ENCODE measurements at regions not wholly inside any gene's neighbourhood (a gene's known extent, or its start where the extent isn't known, plus 50 kb on each side); places are given as distances from the start of the nearest gene placed in this dataset.

- no peaks in the 10 kb centered on the region for H3K4me1 ChIP-seq (replicated peaks)
- no peaks in the 10 kb centered on the region for H3K9me3 ChIP-seq
- no peaks in the 10 kb centered on the region for H3K36me3 ChIP-seq
- no peak overlapping the region for H3K27ac ChIP-seq
- no peak overlapping the region for H3K4me3 ChIP-seq
- no peaks in the 10 kb centered on the region for H3K27me3 ChIP-seq (replicated peaks; ENCODE audit: insufficient read depth)
- intact Hi-C loops (cut with DNase I) = no loop called here
- 57% methylated on average over 5 of the region's 5 CpGs for WGBS
- DNase-seq (ENCODE audit: low spot score) = no peak
- TF ChIP-seq, protein P1, sequence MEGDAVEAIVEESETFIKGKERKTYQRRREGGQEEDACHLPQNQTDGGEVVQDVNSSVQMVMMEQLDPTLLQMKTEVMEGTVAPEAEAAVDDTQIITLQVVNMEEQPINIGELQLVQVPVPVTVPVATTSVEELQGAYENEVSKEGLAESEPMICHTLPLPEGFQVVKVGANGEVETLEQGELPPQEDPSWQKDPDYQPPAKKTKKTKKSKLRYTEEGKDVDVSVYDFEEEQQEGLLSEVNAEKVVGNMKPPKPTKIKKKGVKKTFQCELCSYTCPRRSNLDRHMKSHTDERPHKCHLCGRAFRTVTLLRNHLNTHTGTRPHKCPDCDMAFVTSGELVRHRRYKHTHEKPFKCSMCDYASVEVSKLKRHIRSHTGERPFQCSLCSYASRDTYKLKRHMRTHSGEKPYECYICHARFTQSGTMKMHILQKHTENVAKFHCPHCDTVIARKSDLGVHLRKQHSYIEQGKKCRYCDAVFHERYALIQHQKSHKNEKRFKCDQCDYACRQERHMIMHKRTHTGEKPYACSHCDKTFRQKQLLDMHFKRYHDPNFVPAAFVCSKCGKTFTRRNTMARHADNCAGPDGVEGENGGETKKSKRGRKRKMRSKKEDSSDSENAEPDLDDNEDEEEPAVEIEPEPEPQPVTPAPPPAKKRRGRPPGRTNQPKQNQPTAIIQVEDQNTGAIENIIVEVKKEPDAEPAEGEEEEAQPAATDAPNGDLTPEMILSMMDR (IDR thresholded peaks at IDR 0.05) = no peak
- TF ChIP-seq POLR2AphosphoS5 (IDR thresholded peaks at IDR 0.05) (no peak), POLR2A (IDR thresholded peaks at IDR 0.05) (no peak)
These were observed 777.4 kb downstream of the TUSC7 start for GRCh38 chr3:117486719-117487716.

DNA sequence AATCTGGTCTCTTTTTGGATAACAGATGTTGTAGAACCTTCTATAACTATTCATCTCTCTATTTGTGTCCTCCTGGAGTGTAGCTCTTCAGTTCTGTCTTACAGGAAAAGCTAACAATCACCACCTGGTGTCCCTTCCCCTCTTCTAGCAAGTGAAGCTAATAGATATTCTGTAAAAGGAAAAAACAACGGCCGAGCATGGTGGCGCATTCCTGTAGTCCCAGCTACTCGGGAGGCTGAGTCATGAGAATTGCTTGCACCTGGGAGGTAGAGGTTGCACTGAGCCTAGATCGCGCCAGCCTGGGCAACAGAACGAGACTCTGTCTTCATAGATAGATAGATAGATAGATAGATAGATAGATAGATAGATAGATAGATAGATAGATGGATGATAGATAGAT is 779.4 kb downstream of the TUSC7 start:
- 91% methylated on average over 7 of the region's 7 CpGs for WGBS
- TF ChIP-seq, protein P1 (IDR thresholded peaks at IDR 0.05) = no peak
- no peak for TF ChIP-seq POLR2AphosphoS5 (IDR thresholded peaks at IDR 0.05)
- no peak for TF ChIP-seq POLR2A (IDR thresholded peaks at IDR 0.05)
- Histone ChIP-seq H3K9me3 (no peaks in the 10 kb centered on the region), H3K4me1 (replicated peaks) (no peaks in the 10 kb centered on the region), H3K36me3 (no peaks in the 10 kb centered on the region), H3K27me3 (replicated peaks; ENCODE audit: insufficient read depth) (no peaks in the 10 kb centered on the region), H3K4me3 (no peak overlapping the region), H3K27ac (no peak overlapping the region)
- intact Hi-C loops (cut with DNase I) = no loop called here
- no peak for DNase-seq (ENCODE audit: low spot score)

DNA sequence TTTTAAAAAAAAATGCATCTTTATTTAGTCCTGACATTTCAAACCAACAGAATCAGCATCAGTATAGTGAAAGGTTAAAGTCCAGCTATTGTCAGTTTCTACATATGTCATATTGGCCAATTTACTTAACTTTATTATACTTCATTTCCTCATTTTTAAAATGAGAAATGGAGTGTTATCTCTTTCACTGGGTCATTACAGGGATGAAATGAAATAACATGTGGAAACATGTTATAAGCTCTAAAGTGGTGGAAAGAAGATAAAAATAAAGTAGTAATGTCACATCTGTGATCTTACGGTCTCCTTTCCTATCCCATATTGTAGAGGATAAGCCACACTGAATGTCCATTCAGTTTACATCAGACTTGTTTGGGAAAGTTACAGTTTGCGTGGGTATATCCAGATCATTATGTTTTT is 780.1 kb downstream of the TUSC7 start:
- no peak for DNase-seq (ENCODE audit: low spot score)
- Histone ChIP-seq H3K27me3 (replicated peaks; ENCODE audit: insufficient read depth) (no peaks in the 10 kb centered on the region), H3K9me3 (no peaks in the 10 kb centered on the region), H3K36me3 (no peaks in the 10 kb centered on the region), H3K27ac (no peak overlapping the region), H3K4me3 (no peak overlapping the region), H3K4me1 (replicated peaks) (no peaks in the 10 kb centered on the region)
- 89% methylated on average over 2 of the region's 2 CpGs for WGBS
- TF ChIP-seq POLR2A (IDR thresholded peaks at IDR 0.05) (no peak), POLR2AphosphoS5 (IDR thresholded peaks at IDR 0.05) (no peak)
- TF ChIP-seq, protein P1 (IDR thresholded peaks at IDR 0.05) = no peak
- intact Hi-C loops (cut with DNase I) = no loop called here

DNA sequence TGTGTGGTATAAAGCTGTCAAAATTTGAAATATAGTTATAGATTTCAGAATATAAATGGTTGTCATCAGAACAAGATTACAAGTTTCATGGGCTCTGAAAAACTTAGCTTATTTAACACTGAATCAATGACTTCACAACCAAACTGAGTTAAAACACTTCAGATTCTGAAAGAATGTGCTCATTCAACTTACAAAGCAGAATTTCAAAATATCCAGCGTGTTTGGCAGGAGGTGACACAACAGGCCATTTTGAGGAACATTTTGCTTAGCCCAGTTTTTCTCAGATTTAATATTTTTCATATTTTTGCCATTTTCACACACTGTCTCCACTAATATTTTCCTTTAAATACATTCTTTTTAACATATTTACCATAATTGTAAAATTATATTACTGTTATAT is 781.1 kb downstream of the TUSC7 start:
- H3K36me3 ChIP-seq = no peaks in the 10 kb centered on the region
- H3K9me3 ChIP-seq = no peaks in the 10 kb centered on the region
- H3K27me3 ChIP-seq (replicated peaks; ENCODE audit: insufficient read depth) = no peaks in the 10 kb centered on the region
- TF ChIP-seq POLR2AphosphoS5 (IDR thresholded peaks at IDR 0.05) (no peak), POLR2A (IDR thresholded peaks at IDR 0.05) (no peak)
- TF ChIP-seq, protein P1 (IDR thresholded peaks at IDR 0.05) = no peak
- H3K4me1 ChIP-seq (replicated peaks) = no peaks in the 10 kb centered on the region
- 64% methylated on average over 1 of the region's 1 CpG for WGBS
- H3K27ac ChIP-seq = no peak overlapping the region
- H3K4me3 ChIP-seq = no peak overlapping the region
- intact Hi-C loops (cut with DNase I) = no loop called here
- DNase-seq (ENCODE audit: low spot score) = no peak

- H3K9me3 ChIP-seq = no peaks in the 10 kb centered on the region
- no peaks in the 10 kb centered on the region for H3K4me1 ChIP-seq (replicated peaks)
- no peak for DNase-seq (ENCODE audit: low spot score)
- no peaks in the 10 kb centered on the region for H3K27me3 ChIP-seq (replicated peaks; ENCODE audit: insufficient read depth)
- TF ChIP-seq POLR2AphosphoS5 (IDR thresholded peaks at IDR 0.05) (no peak), POLR2A (IDR thresholded peaks at IDR 0.05) (no peak)
- TF ChIP-seq, protein P1 (IDR thresholded peaks at IDR 0.05) = no peak
- no peak overlapping the region for H3K27ac ChIP-seq
- H3K36me3 ChIP-seq = no peaks in the 10 kb centered on the region
- intact Hi-C loops (cut with DNase I) = no loop called here
- H3K4me3 ChIP-seq = no peak overlapping the region
- WGBS = 92% methylated on average over 2 of the region's 2 CpGs
These were observed 786.0 kb downstream of the TUSC7 start for GRCh38 chr3:117495620-117496019.

All from prostate gland (tissue), 2 donors.